Muscle of back (tissue), 3 donors: ENCODE measurements at regions not wholly inside any gene's neighbourhood (a gene's known extent, or its start where the extent isn't known, plus 50 kb on each side); places are given as distances from the start of the nearest gene placed in this dataset.
"Not testable (repeated sequence)": the region's sequence is repeated elsewhere in the genome, so short reads cannot be mapped to it uniquely, and the experiment has no call there.

Source experiments
- DNase-seq, 3 donors: peaks; one replicate each; pipeline versions ENCODE4 v3.0.0 to v3.0.0-alpha.2; 2013

DNA sequence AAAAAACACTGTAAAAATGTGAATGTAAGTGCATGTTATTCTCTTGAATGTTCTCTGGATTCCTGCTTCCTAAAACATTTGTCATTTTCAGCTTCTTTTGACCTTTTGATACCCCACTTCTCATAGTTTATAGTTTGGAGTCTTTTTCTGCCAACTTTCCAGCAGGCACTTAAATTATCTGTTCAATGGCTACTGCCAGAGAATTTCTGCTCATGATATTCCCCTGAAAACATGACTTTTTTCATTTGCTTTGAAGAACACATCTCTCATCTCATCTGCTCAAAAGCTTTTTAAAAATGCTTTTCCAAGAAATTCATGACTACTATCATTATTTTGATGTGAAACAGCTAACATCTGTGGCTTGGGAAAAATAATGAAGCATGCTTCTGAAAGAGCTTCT lies 269.7 kb upstream of the PCDH7 start:
- DNase-seq = peak; percentile 2 to 41 (median 31)

DNA sequence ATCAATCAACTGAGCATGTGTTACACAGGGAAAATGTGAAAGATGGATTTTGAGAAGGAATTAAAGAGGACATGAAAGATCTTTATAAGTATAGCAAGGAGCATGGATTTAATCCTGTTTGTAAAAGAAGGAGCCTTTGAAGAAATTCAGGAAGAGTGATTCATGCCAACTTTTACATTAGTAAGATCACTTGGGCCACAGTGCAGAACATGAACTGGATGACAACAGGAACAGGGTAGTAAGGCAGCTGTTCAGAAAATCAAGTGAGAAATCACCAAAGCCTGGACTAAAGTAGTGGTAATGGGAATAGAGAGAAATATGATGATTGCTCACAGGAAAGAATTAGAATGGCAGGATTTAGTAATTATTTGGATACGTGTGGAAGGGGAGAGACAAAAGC lies 265.7 kb upstream of the PCDH7 start:
- DNase-seq = no peak

DNA sequence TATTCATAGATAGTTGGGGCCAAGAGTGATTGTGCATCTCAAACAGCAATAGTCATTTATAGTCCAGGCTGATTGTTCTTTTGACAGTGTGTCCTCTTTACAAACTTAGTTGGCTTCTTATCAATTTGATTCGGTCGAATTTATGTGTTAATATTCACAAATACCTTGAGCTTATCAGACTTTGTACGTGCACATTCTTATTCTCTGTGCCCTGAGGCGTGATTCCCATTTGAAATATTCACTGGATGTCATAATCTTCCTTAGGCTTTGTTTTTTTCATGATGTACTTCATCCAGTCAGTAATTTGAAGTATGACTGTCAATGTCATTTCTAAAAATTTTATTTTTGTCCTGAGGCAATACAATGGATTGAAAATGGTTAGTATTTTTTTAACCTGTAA lies 263.5 kb upstream of the PCDH7 start:
- DNase-seq = no peak

DNA sequence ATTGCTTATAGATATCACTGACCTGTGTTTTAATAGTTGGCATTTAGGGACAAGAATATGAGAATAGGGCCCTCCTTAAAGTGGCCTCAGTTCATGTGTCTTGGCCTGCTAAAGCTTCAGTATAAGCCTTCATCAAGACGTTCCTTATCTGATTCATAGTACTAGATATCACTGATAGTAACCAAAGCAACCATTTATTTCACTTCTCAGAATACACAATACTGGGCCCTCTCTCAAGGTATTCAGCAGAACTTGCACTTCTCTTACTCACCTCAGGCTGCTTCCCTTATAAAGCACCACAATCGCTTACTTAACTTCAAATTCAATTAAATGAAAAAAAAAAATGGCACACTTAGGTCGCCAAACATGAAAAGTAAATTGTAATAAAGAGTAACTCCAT lies 259.4 kb upstream of the PCDH7 start:
- DNase-seq = no peak

DNA sequence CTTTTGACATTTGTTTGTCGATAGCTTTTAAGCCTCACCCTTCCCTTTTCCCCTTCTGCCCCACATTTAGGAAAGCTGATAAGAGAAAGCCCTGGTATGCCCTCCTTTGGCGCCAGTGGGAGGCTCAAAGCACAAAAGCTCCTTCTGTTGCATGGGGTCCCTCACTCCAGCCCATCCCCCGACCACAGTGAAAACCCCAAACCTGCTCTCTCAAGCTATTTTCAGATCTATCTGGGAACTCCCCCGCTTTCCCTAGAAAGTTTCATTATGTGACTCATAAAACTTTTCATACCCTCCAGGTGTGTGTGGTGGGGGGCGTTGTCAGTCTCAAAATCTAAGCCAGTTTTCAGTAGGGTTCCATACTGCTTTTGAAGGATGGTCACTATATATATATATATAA lies 259.0 kb upstream of the PCDH7 start:
- DNase-seq = no peak

DNA sequence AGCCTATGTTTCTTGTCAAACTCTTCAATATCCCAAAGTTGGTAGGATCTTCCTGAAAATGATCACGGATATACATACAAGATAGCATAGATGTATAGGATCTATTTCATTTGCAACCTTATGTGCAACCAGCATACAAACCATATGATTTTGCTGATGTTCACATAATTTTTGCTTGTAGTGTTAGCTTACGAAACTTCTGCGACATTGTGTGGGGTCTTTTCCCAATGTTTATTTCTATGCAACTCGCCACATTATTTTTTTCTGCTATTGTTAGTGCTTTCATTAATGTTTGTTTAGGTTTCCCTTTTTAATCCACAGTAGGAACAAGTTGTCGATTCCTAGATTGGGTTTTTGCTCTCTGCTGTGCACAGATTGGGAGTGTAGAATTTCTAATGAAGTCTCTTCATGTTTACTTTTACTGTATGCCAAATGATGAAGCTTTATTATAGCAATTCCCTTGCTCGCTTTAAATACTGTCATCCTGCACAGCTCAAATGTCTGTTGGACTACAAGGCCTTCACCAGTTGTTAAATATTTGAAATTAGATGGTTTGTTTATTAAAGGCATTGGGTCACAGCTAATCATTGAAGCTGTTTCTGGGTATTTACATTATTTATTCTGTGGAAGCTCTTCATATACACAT lies 257.6 kb upstream of the PCDH7 start:
- DNase-seq = no peak

DNA sequence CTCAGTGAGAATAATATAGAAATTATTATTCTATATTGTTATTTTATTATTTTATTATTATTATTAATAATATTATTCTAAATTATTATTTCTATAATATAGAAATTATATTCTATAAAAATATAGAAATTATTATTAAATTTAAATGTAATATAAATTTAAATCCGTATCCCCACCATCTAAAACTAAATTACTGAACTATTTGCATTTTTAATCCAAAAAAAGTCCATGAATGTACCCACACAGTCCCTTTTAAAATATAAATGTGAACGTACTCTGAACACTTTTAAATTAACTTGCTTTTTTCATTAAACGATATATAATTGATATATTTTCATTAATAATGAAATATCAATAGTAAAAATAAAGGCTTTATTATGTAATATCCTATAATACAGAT lies 248.3 kb upstream of the PCDH7 start:
- no peak for DNase-seq

DNA sequence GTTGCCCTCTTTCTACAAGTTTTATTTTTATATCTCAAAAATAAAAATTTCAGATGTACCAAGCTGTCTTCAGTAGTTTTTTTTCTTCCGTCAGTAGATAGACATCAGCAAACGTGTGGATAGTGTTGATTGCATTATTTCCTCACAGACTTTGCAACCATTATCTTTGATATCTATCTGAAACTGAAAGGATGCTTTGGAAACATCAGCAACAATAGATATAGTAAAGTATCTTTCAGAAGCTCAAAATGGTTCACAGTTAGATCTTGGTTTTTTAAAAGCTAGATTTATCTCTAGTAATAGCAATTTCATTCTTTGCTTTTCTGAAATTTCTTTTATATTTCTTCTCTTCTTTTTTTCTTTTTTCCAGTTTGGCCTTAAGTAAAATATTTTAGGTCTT lies 246.9 kb upstream of the PCDH7 start:
- DNase-seq = no peak

DNA sequence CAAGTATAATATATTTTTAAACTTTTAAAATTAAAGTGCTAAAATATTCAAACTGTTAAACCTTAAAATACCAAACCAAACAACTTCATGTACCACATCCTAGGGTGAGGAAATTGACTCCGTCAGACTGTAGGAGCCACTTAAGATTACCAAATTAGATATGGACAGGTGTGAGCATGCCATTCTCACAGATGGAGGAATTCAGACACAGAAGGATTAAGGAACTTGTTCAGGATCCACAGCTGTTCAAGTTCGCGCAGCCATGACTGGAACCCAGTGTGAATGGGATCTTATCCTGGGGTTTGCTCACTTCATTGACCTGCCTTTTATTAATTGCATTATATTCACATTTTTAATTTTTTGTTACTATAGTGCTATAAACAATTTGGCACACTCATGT lies 224.9 kb upstream of the PCDH7 start:
- peak; percentile 22 to 48 (median 28) for DNase-seq

DNA sequence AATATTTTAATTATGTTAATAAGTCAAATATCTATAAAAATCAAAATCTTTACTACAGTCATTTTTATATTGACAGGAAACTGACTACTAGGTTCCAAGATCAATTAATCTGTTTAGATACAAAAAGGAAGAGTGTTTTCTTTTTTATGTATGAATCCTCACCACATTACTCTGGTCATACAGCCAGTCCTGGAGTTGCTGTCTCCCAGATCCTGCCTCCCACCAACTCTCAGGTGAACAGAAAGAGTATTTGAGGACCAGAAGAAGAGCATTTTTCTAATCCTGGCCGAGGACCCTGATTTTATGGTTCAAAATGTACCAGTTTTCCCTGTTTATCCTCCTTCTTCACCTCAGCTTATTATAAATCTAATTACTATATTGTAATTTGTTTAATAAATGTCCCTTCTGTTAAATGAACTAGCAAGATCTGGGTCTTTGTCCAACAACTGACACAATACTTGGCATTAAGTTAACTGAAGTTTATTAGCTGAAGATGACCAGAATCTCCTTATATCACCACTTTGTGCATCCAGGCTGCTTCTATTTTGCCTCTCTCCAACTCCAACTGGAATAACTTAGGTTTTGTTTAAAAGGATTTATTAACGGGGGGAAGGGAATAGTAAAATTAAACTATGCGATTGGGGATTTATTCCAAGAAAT lies 224.4 kb upstream of the PCDH7 start:
- peak in 2 of 3 donors; percentile 14 to 31 for DNase-seq

DNA sequence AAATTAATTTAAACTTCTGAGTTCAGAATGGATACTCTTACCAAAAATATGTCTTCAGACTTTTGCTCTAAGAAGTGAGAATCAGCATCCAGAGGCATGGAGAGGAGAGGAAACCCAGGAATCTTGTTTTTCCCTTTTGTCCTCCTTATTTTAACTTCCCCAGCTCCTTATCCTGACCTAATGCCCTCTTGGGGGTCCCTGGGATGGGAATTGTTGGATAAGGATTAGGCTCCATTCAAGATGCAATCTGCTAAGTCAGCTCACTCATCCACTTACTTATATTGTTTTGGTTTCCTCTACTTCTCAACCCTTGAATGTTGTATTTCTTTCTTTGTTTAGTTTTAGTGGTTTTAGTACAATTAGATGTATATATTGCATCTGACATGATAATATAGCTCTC lies 208.4 kb upstream of the PCDH7 start:
- DNase-seq = no peak

DNA sequence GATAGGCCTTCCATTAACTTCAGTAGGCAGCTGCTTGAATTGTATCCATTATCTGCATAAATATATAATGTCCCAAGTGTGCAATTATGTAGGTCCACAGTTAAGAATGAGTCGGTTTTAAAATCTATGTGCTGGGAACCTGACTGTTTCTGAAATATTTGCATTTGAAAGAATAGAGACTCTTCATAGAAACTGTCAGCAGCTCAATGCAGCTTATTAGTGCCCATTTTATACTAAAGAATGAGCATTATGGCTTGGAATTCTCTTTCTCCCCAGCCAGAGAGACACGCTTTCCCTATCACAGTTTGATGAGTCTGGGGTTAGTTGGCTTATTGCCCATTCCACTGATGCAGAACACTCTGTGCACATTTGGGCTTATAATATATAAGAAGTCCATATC lies 202.0 kb upstream of the PCDH7 start:
- DNase-seq = no peak

DNA sequence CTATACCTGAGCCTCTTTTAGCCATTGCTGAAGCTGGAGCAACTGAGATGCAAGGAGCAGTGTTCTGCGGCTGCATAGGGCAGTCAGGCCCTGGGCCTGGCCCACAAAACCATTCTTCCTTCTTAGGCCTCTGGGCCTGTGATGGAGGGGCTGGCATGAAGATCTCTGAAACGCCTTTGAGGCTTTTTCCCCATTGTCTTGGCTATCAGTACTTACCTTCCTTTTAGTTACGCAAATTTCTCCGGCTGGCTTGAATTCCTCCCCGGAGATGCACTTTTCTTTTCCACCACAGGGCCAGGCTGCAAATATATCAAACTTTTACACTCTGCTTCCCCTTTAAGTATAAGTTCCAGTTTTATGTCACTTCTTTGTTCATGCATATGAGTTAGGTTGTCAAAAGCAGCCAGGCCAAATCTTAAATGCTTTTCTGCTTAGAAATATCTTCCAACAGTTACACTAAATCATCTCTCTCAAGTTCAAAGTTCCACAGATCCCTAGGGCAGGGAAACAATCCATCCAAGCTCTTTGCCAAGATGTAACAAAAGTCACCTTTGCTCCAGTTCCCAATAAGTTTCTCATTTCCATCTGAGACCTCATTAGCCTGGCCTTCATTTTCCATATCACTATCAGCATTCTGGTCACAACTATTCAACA lies 194.4 kb upstream of the PCDH7 start:
- peak; percentile 7 to 57 (median 33) for DNase-seq

DNA sequence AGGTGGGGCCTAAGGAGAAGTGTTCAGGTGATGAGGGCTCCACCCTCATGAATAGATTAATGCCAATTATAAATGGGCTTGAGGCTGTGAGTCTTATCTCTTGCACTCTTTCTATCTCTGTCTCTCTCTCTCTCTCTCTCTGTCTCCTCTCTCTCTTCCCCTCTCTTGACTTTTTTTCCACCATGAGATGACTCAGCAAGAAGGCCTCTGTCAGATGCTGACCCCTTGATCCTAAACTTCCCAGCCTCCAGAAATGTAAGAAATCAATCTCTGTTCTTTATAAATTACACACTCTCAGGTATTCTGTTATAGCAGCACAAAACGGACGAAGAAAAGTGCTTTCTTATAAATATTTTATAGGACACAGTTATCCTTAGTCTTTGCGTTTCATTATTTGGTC lies 184.9 kb upstream of the PCDH7 start:
- DNase-seq = no peak

DNA sequence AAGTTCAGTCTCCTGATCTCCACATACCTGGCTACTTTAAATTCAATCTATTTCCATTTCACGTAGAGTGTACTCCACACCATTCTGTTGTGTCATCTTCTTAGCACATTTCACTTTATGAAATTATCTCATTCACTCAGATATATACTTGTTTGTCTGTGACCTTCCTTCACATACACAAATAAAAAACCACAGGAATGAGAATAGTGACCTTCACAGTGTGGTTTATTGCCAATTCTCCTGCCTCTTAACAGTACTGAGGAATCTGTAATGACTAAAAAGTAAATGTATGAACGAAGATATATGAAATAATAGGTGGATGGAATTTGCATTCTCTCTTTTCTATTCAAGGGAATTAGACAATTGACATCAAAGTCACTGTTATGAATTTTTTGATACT lies 183.9 kb upstream of the PCDH7 start:
- DNase-seq = no peak

DNA sequence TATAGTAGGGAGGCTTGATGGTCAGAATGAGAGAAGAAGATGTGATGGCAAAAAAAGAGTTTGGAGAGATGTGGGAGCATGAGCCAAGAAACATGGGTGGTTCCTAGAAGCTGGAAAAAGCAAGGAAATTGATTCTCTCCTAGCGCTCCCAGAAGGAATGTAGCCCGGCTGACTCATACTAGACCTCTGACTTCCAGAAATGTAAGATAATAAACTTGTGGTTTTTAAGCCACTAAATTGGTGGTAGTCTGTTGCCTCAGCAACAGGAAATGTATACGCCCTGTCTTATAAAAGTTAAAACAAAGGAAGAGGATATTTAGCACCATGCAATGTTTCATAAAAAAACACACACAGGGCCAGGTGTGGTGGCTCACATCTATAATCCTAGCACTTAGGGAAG lies 182.7 kb upstream of the PCDH7 start:
- DNase-seq = peak; percentile 42 to 78 (median 68)

DNA sequence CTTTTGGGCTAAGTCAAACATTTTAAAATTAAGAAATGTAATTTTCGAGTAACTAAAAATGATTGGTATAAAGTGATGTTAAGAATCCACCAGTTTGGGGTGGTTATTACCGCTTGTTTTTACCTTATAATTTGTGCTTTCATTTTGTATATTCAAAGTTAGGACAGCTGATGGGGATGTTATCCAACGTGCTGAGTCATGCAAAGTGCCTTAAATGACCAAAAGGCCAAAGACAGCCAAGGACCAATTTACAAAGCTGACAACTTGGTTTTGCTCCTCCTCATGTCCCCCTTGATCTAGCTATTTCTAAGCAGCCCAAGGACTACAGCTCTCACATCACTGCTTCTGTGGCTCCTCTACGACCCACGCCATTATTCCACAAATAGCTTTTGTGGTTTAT lies 181.4 kb upstream of the PCDH7 start:
- DNase-seq = no peak

DNA sequence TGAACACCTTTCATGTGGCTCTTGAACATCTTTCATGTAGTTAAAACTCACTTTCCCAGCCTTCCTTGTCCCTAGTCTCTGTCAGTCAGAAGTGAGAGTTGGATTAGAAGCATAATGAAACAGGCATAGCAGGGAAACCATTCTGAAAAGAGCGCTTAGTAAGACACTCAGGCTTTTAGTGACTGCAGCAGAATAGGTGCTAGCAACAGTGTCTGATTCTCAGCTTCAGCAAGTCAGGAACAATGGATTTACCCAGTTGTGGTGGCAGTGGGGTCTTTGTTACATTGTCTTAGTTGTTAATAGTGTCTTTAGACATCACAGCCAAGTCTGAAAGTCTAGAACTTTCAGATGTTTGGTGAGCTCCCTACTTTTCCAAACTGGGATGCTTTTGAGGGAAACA lies 177.1 kb upstream of the PCDH7 start:
- DNase-seq = no peak

DNA sequence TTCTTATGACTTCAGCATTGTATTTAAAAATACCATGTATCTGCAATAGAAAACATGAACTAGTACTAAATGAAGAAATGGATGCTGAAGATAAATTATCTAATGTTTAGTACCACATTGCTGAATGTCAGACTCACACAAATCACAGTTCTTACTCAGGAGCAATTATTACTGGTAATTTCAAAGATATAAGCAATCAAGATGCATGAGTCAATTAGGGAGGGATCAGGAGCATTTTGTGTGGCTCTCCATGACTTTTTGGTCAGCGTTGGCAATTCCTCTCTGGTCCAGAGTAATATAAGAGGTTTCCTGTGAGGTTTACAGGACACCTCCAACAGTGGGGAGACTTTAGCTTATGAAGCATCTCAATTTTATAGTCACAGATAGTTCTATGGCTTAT lies 167.0 kb upstream of the PCDH7 start:
- DNase-seq = no peak

DNA sequence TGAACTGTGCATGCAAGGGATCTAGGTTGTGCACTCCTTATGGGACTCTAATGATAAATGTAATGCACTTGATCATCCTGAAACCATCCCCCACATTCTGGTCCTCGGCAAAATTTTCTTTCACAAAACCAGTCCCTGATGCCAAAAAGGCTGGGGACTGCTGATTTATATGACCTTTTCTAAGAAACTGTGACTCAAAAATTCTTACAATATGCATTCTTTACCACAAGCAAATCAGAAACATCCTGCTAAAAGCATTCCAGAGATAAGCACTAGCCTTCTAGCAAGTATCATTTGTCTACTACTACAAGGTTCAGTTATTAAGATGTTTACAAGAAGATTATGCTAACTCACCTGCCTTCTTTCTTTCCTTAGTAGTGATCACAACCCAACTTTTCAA lies 166.5 kb upstream of the PCDH7 start:
- no peak for DNase-seq

DNA sequence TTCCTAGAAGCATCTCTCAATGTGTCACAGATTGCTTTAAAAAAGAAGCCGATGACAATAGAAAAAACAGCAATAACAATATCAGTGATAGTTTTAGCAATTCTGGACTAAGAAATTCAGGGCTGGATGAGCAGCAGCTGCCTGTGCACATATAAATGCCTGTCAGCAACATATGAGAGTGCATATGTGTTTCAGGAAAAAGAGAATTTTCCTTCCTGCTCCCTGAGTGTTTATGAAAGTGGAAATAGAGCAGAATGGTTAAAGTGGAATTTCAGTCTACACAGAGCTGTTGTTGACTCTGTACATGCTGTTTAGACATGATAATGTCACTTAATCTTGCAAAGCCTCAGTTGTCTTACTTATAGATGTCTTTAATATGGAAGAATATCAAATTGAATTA lies 164.4 kb upstream of the PCDH7 start:
- DNase-seq = peak in 1 of 3 donors; percentile 7

DNA sequence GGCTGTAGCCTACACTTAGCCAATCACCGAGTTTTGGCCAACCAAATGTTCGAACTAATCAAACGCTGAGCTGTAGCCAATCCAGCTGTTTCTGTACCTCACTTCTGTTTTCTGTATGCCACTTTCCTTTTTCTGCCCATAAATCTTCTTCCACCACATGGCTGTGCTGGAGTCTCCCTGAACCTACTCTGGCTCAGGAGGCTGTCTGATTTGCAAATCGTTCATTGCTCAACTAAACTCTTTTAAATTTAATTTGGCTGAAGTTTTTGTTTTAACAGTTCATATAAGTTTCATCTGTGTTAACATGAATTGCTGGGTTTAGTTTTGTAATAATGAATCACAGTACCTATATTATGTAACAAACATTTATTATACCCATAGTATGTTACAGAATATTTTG lies 160.7 kb upstream of the PCDH7 start:
- DNase-seq = no peak

DNA sequence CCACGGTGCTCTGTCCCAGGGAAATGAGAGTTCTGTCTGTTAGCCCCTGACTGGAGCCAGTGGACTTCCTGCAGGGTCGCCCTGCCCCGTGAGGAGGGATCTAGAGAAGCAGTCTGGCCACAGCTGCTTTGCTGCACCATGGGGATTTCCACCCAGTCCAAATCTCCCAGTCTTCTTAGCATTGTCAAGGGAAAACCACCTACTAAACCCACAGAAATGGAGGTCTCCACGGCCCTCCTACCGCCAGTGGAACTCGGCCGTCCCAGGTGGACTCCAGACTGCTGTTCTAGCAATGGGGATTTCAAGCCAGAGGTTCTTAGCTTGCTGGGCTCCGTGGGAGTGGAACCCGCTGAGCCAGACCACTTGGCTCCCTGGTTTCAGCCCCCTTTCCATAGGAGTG lies 133.3 kb upstream of the PCDH7 start:
- no peak for DNase-seq

DNA sequence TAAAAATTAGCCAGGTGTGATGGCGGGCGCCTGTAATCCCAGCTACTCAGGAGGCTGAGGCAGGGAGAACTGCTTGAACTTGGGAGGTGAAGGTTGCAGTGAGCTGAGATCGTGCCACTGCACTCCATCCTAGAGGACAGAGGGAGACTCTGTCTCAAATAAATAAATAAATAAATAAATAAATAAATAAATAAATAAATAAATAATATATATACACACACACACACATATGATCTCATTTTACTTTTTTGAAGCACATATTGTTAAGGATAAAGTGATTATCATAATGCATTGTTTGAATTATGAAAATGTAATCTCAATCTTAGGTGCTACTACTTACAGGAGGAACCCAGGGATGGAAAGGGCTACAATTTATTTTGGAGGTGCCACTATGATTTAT lies 130.5 kb upstream of the PCDH7 start:
- not testable (repeated sequence) for DNase-seq
